COR-L47 (cell line): ENCODE measurements at regions not wholly inside any gene's neighbourhood (a gene's known extent, or its start where the extent isn't known, plus 50 kb on each side); places are given as distances from the start of the nearest gene placed in this dataset.

Experiments
- DNase-seq: peaks from one replicate; lab custom pipeline; 2025; lab: John Stamatoyannopoulos, UW

- DNase-seq = no peak
Measured at GRCh38 chr12:124411953-124412645, 117.2 kb downstream of the RFLNA start.

- no peak for DNase-seq
Measured at GRCh38 chr12:124411281-124411878, 116.5 kb downstream of the RFLNA start.

- DNase-seq = no peak
Measured at GRCh38 chr12:124410354-124411175, 115.7 kb downstream of the RFLNA start.

- DNase-seq = no peak
Measured at GRCh38 chr12:124408822-124409517, 114.1 kb downstream of the RFLNA start.

GRCh38 chr12:124407074-124407473 lies 112.2 kb downstream of the RFLNA start:
- no peak for DNase-seq

- DNase-seq = no peak
Measured at GRCh38 chr12:124406043-124406442, 111.2 kb downstream of the RFLNA start.

GRCh38 chr12:124405592-124405991 lies 110.7 kb downstream of the RFLNA start:
- DNase-seq = no peak

GRCh38 chr12:124405151-124405550 lies 110.3 kb downstream of the RFLNA start:
- DNase-seq = no peak

- DNase-seq = no peak
Measured at GRCh38 chr12:124404162-124404784, 109.4 kb downstream of the RFLNA start.

- no peak for DNase-seq
Measured at GRCh38 chr12:124403273-124403672, 108.4 kb downstream of the RFLNA start.

GRCh38 chr12:124402248-124403066 lies 107.6 kb downstream of the RFLNA start:
- no peak for DNase-seq

GRCh38 chr12:124401704-124402221 lies 106.9 kb downstream of the RFLNA start:
- no peak for DNase-seq

GRCh38 chr12:124400124-124400523 lies 105.2 kb downstream of the RFLNA start:
- no peak for DNase-seq

- DNase-seq = no peak
Measured at GRCh38 chr12:124399622-124400021, 104.7 kb downstream of the RFLNA start.

GRCh38 chr12:124398578-124399227 lies 103.8 kb downstream of the RFLNA start:
- DNase-seq = no peak

- DNase-seq = peak; percentile 33
Measured at GRCh38 chr12:124397807-124398577, 103.1 kb downstream of the RFLNA start.

GRCh38 chr12:124397399-124397679 lies 102.4 kb downstream of the RFLNA start:
- DNase-seq = no peak

- DNase-seq = no peak
Measured at GRCh38 chr12:124396544-124397398, 101.9 kb downstream of the RFLNA start.

- DNase-seq = no peak
Measured at GRCh38 chr12:124395986-124396385, 101.1 kb downstream of the RFLNA start.
